HG03066 (cell line): ENCODE measurements at regions not wholly inside any gene's neighbourhood (a gene's known extent, or its start where the extent isn't known, plus 50 kb on each side); places are given as distances from the start of the nearest gene placed in this dataset.
"Not testable (repeated sequence)": the region's sequence is repeated elsewhere in the genome, so short reads cannot be mapped to it uniquely, and the experiment has no call there.

Source experiments
- ATAC-seq: cut with Tn5 transposase; IDR thresholded peaks from one replicate; pipeline ENCODE4 v1.9.1; 2021; ENCODE audit warnings: low read depth; ENCODE audit not compliant: unreplicated experiment

DNA sequence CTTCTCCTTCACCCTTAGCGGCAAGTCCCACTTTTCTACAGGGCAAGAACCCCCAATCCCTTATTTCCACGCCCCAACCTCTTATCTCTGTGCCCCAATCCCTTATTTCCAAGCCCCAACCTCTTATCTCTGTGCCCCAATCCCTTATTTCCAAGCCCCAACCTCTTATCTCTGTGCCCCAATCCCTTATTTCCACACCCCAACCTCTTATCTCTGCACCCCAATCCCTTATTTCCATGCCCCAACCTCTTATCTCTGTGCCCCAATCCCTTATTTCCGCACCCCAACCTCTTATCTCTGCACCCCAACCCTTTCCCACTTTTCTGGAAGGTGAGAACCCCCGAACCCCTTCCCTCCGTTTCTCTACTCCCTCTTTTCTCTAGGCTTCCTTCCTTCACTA is 116.1 kb upstream of the GJE1 start:
- ATAC-seq, result not testable (repeated sequence)

DNA sequence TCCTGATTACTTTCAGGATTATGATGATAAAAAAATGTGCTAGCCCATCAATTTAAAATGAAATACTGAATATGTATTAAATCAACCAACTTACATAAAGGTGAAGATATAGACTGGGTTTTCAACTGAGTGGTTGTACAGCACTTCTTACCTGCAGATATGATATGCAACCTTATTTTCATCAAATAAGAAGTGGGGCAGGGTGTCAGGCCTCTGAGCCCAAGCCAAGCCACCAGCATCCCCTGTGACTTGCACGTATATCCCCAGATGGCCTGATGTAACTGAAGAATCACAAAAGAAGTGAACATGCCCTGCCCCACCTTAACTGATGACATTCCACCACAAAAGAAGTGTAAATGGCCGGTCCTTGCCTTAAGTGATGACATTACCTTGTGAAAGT is 117.3 kb upstream of the GJE1 start:
- ATAC-seq, result not testable (repeated sequence)

DNA sequence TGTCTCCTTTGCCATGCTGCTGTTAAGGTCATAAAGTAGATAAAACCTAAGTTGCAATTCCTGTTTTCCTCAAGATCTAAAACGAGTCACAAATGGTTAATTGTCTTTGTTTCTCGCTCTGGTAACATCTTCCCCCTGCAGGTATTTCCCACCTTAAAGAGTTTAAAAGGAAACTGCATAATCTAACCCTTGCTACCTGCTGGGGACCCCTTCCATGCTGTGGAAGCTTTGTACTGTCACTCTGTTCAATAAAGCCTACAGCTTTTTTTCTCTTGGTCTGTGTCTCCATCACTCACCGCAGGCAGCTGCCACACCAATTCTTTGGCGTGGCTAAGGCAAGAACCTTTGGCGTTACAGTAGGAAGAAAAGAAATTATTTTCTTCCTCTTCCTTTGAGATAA is 117.7 kb upstream of the GJE1 start:
- no peak for ATAC-seq

DNA sequence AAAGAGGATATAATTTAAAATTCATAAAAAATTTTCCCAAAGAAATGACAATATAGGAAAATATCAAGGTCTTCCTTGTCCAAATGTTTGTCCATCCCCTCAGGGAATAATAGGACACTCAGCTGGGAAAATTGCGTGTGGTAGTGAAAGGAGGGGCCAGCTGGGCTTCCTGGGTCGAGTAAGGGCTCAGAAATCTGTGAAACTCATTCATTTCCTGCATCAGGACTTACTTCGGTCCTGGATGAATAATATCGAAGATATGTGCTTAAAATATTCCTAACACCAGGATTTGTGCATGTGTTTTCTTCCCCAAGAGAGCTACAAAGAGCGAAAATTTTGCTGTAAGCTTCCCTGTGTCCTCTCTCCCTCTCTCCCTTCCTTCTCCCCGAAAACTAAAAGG is 118.2 kb upstream of the GJE1 start:
- no peak for ATAC-seq

DNA sequence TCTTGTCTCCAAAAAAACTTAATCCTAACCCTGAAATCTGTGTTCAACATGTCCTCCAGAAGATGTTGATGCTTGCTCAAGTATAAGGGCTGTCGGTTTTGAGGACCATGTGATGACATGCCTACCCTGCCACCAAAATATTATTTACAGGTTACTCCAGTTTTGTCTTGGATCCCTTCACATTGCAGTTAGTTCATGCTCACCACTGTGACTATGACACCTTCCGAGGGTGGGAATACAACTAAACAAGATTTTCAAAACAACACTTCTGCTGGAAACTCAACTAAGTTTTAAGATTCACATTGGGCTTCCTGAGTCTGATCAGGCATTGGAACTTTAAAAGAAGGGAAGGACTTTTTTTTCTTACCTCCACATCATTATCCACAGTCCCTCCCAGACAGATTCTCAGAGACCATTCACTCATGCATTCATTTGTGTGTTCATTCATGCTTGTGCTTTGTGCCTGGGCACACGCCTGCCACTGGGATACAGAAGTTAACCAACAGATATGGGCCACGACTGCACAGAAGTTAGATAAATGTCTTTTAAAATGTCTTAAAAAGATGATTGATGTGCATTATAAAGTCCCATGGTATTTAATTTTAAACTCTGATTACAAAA is 118.7 kb upstream of the GJE1 start:
- no peak for ATAC-seq

DNA sequence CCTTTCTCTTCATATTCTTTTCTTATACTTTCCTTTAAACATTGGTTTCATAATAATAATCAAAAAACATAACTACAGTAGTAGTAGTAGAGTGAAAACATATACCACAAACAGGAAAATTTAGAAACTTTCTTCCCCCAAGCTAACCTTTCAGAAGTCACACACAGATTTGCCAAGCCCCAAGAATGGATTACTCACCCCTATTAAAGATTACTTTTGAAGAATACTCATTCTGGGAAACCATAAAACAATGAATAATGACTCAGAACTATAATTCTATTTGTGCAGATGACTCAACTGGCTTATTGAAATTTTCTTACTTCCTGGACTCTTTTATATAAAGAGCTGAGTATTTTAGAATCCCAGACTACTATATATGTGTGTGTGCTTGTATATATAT is 119.4 kb upstream of the GJE1 start:
- peak; percentile 57 for ATAC-seq

DNA sequence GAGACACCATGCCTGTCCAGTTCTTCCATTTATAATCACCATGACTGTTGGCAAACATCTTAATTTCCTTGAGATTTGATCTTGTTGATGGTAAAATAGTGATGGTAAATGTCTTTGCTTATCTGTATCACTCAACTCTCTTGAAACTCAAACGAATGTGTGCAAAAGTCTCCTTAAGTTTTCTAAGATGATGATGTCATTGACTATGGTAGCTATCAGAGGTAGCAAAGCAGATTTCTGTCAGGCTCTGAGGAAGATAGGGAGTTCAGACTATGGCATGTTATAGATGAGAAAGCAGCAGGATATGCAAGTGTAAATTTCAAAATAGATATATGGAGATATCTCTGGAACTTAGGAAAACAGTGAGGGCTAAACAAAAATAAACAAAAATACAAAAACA is 121.0 kb upstream of the GJE1 start:
- ATAC-seq, result no peak

DNA sequence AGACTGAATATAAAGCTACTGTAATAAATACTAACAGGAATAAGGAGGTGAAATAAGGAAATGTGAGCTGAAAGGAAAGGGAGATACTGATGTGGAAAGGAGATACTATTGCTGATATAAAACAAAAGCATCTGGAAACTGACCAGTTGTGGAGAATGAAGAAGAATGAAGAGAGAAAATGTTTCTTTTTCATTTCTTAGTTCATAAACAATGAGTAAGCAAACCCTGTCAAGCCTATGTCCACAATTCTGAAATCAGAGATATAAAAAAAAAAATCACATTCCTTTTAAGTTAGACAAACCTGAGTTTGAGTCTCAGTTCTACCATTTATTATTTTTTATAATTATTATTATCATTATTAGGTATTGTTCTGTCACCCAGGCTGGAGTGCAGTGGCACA is 121.6 kb upstream of the GJE1 start:
- no peak for ATAC-seq

DNA sequence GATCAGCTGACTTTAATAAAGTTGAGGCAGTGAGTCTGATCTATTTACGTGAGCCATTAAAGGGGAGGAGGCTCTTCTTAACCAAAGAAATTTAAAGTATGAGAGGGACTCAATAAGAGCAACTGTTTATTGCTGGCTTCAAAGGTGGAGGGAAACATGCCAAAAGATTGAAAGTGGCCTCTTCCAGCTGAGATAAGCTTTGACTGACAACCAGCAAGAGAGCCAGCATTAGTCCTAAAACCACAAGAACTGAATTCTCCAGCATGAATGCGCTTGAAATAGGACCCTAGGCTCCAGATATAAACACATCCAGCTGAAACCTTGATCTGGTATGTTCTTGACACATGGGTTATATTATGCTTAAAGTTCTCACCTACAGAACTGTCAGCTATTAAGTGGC is 123.1 kb upstream of the GJE1 start:
- no peak for ATAC-seq

DNA sequence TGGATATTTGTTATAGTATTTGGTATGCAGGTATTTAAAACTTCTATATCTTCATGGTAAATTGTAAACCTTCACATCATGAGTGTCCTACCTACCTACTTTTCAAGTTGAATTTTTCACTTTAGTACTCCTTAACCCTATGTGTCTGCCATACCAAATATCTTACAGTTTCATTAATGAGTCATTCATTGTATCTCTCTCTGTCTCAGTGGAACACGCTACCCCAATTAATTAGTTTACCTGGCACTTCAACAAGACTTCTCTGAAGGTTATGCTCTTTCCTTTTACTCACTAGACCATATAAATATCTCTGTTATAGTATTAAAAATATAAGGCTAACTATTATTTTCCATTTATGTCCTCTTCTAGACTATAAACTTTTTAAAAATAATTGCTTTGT is 123.9 kb upstream of the GJE1 start:
- ATAC-seq, result no peak

DNA sequence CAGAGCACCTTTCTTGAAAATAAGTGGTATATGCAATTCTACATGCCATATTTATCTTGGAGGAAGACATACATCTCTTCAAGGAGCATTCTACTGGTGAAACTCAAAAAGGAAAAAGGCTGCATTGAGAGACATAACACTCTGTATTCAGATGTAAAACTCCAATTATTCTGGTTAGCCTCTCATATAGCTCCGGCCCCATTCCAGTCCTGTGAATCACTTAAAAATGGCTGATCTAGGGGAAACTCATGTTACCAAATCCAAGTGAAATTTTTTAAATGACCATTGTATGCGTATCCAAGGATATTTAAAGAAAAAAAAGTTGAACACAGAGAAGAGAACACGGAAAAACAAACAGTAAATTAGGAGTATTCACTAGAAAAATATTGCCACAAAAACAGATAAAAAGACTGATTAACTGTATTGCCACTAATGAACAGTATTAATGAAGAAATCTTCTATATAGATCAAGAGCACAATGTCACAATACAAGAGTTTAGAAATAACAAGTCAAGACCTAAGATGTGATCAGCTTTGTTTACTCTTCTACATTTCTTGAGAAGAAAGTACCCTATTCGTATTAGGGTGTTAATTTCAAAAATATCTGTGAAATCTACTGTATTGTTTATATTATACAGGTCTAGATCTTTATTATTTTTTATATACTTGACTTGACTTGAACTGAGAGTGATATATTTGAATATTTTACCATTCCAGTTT is 124.5 kb upstream of the GJE1 start:
- no peak for ATAC-seq

DNA sequence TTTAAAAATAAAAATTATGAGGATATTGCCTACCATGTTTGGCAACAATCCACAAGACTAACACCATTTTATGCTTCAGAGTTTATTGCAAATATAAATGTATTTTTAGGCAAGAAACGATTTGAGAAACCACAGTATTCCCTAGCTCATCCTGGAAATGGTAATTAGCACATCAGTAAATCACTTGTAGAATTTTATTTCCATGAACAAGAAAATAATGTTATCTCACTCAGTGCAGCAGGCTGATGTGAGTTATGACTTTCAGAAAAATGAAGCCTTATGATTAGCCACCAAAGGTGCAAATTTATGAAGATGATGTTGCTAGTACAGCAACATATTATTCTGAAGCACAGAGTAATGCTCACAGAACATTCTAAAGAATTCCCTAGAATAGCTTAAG is 127.7 kb upstream of the GJE1 start:
- ATAC-seq, result no peak

DNA sequence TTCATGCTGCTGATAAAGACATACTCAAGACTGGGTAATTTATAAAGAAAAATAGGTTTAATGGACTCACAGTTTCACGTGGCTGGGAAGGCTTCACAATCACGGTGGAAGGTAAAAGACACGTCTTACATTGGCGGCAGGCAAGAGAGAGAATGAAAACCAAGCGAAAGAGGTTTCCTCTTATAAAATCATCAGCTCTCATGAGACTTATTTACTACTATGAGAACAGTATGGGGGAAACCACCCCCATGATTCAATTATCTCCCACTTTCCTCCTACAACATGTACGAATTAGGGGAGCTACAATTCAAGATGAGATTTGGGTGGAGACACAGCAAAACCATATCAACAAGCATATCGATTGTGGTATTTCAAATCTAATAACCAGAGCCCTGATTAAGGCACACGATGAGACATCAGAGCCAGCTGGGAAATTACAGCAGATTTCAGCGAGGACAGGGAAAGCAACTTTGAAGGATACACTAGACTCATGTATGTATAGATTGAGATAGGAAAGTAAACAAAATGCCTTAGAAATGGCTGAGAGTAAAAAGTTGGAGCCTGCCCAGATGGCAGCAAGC is 129.8 kb upstream of the GJE1 start:
- no peak for ATAC-seq

DNA sequence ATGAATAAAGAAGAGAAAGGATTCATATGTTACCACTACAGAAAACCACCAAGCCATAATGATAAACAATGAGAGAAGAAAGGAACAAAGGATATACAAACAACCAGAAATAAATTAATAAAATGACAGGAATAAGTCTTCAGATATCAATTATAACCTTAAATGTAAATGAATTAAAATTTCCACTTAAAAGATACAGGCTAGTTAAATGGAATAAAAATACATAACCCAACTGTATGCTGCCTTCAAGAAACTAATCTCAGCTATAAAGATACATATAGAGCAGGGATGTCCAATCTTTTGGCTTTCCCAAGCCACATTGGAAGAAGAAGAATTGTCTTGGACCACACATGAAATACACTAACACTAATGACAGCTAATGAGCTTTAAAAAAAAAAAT is 135.9 kb upstream of the GJE1 start:
- no peak for ATAC-seq

DNA sequence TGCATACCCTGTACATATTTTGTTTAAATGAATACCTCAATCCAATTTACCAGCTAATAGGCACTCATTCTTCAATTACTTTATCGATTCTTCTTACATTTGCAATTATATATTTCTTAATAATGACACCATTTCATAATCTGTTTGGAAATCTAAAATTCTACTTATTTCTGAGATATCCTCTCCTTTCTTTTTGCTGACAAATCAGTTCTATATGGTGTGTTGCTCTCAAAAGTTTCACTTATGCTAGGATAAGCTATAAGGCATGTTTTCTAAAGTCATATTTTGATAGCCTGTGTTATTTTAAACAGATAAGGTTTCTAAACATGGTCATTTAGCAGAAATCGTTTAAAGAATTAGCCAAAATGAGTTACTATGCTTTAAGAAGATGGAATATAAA is 140.6 kb upstream of the GJE1 start:
- no peak for ATAC-seq

DNA sequence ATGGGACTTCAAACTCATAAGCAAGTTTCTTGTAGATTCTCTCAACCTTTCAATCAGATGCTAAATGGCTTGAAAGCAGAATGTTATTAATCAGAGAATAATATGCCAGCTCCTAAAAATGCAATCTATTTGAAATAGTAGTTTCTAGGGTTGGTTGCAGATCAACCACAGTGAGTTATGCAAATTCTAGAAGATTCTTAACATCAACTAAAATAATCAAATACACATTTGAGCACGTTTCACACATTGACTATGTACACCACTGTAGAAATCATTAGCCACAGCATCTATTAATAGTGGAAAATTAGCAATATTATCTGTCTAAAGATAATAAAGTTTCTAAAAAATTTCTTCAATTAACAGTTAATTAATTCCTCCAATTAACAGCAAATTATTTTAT is 141.9 kb upstream of the GJE1 start:
- no peak for ATAC-seq

DNA sequence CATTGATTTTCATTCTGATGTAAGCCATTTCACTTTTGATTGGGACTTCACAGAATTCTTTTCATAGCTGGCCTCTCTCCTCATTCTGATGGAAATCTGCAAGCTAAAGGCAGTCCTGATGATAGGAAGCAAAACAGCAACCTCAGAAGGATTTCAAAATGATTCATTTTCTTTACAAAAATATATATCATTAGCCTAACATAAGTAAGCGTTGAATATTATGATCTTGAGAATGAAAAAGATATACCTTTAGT is 143.1 kb upstream of the GJE1 start:
- ATAC-seq, result no peak

DNA sequence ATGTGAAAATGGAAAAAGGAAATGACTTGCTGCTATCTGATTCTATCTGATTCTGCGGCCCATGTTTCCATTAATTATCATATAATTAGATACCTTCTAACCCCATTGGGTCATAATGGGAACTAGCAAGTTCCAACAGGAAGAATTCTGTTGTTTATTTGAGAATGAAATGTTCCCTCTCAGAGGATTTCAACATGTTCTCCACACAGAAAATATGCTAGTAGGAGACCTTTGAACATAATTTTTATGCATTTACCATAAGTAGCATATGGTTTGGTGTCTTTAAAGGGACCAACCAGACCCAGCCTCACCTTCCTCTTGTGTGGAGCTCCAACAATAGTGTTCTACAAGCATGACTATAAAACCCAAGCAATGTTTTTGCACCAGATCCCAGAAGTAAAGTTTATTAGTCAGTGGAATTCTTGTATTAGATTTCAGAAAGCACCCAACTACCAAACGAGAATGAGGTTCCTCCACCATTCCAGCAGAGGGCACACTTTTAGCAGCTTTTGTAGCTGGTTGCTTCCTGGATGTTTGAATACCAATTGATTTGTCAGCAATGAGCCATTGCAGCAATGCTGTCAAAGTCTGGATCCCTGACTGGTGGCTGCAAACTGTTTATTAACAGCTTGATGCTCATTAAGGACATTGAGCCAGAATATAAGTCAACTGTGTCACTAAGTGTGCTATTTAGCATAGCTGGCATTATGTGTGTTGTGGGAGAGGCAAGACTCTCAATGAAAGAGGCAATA is 143.6 kb upstream of the GJE1 start:
- peak; percentile 73 for ATAC-seq

DNA sequence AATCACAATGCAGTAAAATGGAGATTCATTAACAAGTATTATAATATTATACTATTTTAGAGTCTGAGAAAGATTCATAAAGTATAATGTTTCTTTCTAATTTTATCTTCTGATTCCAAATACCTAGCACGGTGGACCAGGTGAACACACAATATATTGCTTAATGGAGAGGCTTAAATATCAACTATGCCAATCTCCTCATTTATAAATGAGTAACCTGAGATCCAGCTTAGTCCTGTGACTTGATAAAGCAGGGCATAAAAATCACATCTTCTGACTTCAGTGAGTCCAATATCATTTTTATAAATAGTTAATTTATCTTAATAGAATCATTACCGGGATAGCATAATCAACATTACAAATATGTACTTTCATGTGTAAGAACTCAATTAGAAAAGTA is 144.4 kb upstream of the GJE1 start:
- ATAC-seq, result no peak

DNA sequence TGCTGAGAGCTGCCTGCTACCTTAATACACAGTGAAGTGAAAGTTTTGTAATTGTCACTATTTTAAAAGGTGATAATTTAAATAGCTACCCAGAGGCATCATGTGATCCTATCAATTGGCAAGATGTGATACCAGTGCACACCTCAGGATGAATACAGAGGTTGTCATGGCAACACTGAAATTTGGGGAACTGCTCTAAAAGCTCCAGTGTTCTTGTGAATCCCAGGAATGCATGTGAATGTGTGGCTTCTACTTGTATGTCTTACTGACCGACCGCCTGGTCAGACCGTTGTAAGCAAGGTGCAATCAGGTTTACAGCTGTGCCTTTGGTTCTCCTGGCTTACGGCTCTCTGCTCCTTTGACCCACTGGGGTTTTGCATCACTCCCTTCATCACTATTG is 146.3 kb upstream of the GJE1 start:
- no peak for ATAC-seq

DNA sequence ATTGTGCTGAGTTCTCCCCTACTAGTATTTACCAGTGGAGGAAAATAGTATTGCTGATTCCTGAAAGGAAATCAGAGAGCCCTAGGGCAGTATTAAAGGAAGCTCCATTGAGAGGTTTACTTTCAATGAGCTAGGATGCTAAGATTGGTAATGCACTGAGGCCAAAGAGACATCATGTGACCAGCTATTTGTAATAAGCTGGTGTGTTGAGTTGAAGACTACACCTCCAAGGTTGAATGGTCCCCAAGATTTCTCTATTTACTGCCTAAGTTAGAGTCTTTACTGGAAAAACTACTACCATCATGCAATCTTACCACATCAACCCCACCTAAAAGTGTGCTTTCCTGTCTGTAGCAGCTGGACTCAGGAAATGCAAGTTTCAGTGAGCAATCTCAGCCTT is 151.5 kb upstream of the GJE1 start:
- ATAC-seq, result no peak

DNA sequence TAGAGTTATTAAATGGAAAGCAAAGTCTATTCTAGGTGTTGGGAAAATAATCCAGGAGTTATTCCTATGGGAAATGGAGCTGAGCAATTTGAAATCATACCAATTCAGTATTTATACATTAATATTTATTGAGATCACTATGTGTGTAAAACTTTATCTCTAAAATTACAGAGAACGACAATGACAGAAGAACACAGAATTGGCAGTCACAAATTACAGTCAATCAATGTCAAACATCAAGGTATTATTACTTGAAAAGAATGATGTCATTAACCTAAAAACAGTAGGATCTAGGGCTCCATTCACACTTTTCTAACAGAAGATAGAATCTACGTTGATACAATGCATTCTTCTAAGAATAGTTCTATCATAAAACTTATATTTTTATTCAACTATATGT is 154.9 kb upstream of the GJE1 start:
- ATAC-seq, result no peak
